Choroid plexus epithelial cell (primary cell): ENCODE measurements at regions not wholly inside any gene's neighbourhood (a gene's known extent, or its start where the extent isn't known, plus 50 kb on each side); places are given as distances from the start of the nearest gene placed in this dataset.

ENCODE experiments used
- DNase-seq: peaks from one replicate; pipeline ENCODE4 v3.0.0-alpha.2; 2010; ENCODE audit warnings: low read depth
- H3K4me3 ChIP-seq: 2 replicates; pipeline ENCODE4 v1.5.1; 2011; ENCODE audit warnings: low read depth, mild to moderate bottlenecking, control low read depth, low read length, moderate library complexity
- CTCF ChIP-seq: conservative IDR thresholded peaks from 2 replicates; pipeline ENCODE4 v1.5.1; 2011; ENCODE audit warnings: low read depth, mild to moderate bottlenecking, control low read depth, inconsistent platforms, low read length, moderate library complexity

- no peak overlapping the region for H3K4me3 ChIP-seq
- TF ChIP-seq CTCF, result no peak
- no peak for DNase-seq
Measured at GRCh38 chr22:26979294-26979693, 321.9 kb downstream of the MIAT start.

GRCh38 chr22:26981111-26981510, 323.7 kb downstream of the MIAT start:
- H3K4me3 ChIP-seq, result no peak overlapping the region
- TF ChIP-seq CTCF, result no peak
- DNase-seq, result no peak

- TF ChIP-seq CTCF, result no peak
- H3K4me3 ChIP-seq, result no peak overlapping the region
- no peak for DNase-seq
Measured at GRCh38 chr22:26981541-26981940, 324.2 kb downstream of the MIAT start.

- DNase-seq, result no peak
- no peak for TF ChIP-seq CTCF
Measured at GRCh38 chr22:26983311-26983710, 325.9 kb downstream of the MIAT start.

GRCh38 chr22:26985206-26985605, 327.8 kb downstream of the MIAT start:
- no peak overlapping the region for H3K4me3 ChIP-seq
- TF ChIP-seq CTCF, result no peak
- DNase-seq, result no peak

More at GRCh38 chr22:26983311-26983710, 325.9 kb downstream of the MIAT start:
- H3K4me3 ChIP-seq, result no peak overlapping the region

GRCh38 chr22:26985931-26986782, 328.8 kb downstream of the MIAT start:
- no peak for TF ChIP-seq CTCF
- no peak for DNase-seq
- H3K4me3 ChIP-seq, result no peak overlapping the region

GRCh38 chr22:26986884-26987283, 329.5 kb downstream of the MIAT start:
- no peak overlapping the region for H3K4me3 ChIP-seq
- no peak for DNase-seq
- TF ChIP-seq CTCF, result no peak
